Transverse colon (tissue), 3 donors: ENCODE measurements at regions not wholly inside any gene's neighbourhood (a gene's known extent, or its start where the extent isn't known, plus 50 kb on each side); places are given as distances from the start of the nearest gene placed in this dataset.

ENCODE experiments used
- CTCF ChIP-seq, 5 experiments: fragments of 200-600 bp in 3 of 5; fragments of 450-650 bp in 2 of 5; sonication (generic) in 3 of 5; IDR thresholded peaks; 1 replicate in 2 of 5; 2 replicates in 3 of 5; pipeline ENCODE4 v1.5.1; 2016 to 2017; ENCODE audit warnings: antibody characterized with exemption in 5 of 5, inconsistent platforms in 3 of 5, mild to moderate bottlenecking in 2 of 5, moderate library complexity in 1 of 5
- POLR2A ChIP-seq: fragments of 450-650 bp; IDR thresholded peaks from one replicate; pipeline ENCODE4 v1.6.1; 2016; ENCODE audit warnings: antibody characterized with exemption, mild to moderate bottlenecking, moderate library complexity

GRCh38 chr17:34813290-34813689, 148.0 kb downstream of the CCT6B start:
- TF ChIP-seq CTCF (IDR thresholded peaks at IDR 0.05) (no peak), POLR2A (no peak)
